WERI-Rb-1 (cell line): ENCODE measurements at regions not wholly inside any gene's neighbourhood (a gene's known extent, or its start where the extent isn't known, plus 50 kb on each side); places are given as distances from the start of the nearest gene placed in this dataset.

Experiments used
- DNase-seq: peaks from one replicate; pipeline ENCODE4 v3.0.0-alpha.2; 2020
- H3K27ac ChIP-seq: fragments of 250-450 bp; sonication (Bioruptor Pico); 2 replicates; pipeline ENCODE4 v1.5.1; 2020; ENCODE audit warnings: mild to moderate bottlenecking, moderate library complexity
- H3K27me3 ChIP-seq: fragments of 250-450 bp; sonication (Bioruptor Pico); 2 replicates; pipeline ENCODE4 v1.5.1; 2021; ENCODE audit warnings: mild to moderate bottlenecking, low read depth, moderate library complexity; ENCODE audit not compliant: insufficient read depth, severe bottlenecking
- H3K36me3 ChIP-seq: fragments of 250-450 bp; sonication (Bioruptor Pico); 2 replicates; pipeline ENCODE4 v1.5.1; 2020; ENCODE audit warnings: mild to moderate bottlenecking, moderate library complexity
- H3K4me3 ChIP-seq: 2 replicates; pipeline ENCODE4 v1.5.1; 2011; ENCODE audit warnings: low read depth, mild to moderate bottlenecking, control low read depth, low read length
- H3K9me3 ChIP-seq: fragments of 250-450 bp; sonication (Bioruptor Pico); 2 replicates; pipeline ENCODE4 v1.5.1; 2021; ENCODE audit warnings: mild to moderate bottlenecking, moderate library complexity; ENCODE audit not compliant: severe bottlenecking
- CTCF ChIP-seq: IDR thresholded peaks from 2 replicates; pipeline ENCODE4 v1.5.1; 2011; ENCODE audit warnings: low read depth, mild to moderate bottlenecking, control low read depth, inconsistent platforms, low read length

GRCh38 chr17:14014657-14015056 lies 54.6 kb upstream of the COX10 start:
- no peak for DNase-seq

GRCh38 chr17:14015271-14015670 lies 54.0 kb upstream of the COX10 start:
- Histone ChIP-seq H3K36me3 (no peaks in the 10 kb centered on the region), H3K9me3 (no peaks in the 10 kb centered on the region)
- TF ChIP-seq CTCF = no peak

More at GRCh38 chr17:14014657-14015056, 54.6 kb upstream of the COX10 start:
- TF ChIP-seq CTCF = no peak
- Histone ChIP-seq H3K4me3 (no peak overlapping the region), H3K9me3 (no peaks in the 10 kb centered on the region), H3K27me3 (no peaks in the 10 kb centered on the region), H3K27ac (no peak overlapping the region), H3K36me3 (no peaks in the 10 kb centered on the region)

GRCh38 chr17:14016858-14017257 lies 52.4 kb upstream of the COX10 start:
- Histone ChIP-seq H3K4me3 (no peak overlapping the region), H3K9me3 (no peaks in the 10 kb centered on the region), H3K27ac (no peak overlapping the region), H3K36me3 (no peaks in the 10 kb centered on the region), H3K27me3 (no peaks in the 10 kb centered on the region)
- no peak for TF ChIP-seq CTCF
- no peak for DNase-seq

More at GRCh38 chr17:14015271-14015670, 54.0 kb upstream of the COX10 start:
- Histone ChIP-seq H3K27me3 (no peaks in the 10 kb centered on the region), H3K27ac (no peak overlapping the region), H3K4me3 (no peak overlapping the region)
- no peak for DNase-seq

- H3K36me3 ChIP-seq = no peaks in the 10 kb centered on the region
- no peak for TF ChIP-seq CTCF
- H3K4me3 ChIP-seq = no peak overlapping the region
- no peak for DNase-seq
- H3K27me3 ChIP-seq = no peaks in the 10 kb centered on the region
- H3K9me3 ChIP-seq = no peaks in the 10 kb centered on the region
- H3K27ac ChIP-seq = no peak overlapping the region
Measured at GRCh38 chr17:14019186-14019956, 49.9 kb upstream of the COX10 start.
